Transverse colon (tissue), 4 donors: ENCODE measurements at regions not wholly inside any gene's neighbourhood (a gene's known extent, or its start where the extent isn't known, plus 50 kb on each side); places are given as distances from the start of the nearest gene placed in this dataset.

Experiments
- CTCF ChIP-seq, 5 experiments: fragments of 200-600 bp in 3 of 5; fragments of 450-650 bp in 2 of 5; sonication (generic) in 3 of 5; IDR thresholded peaks; 1 replicate in 2 of 5; 2 replicates in 3 of 5; pipeline ENCODE4 v1.5.1; 2016 to 2017; ENCODE audit warnings: antibody characterized with exemption in 5 of 5, inconsistent platforms in 3 of 5, mild to moderate bottlenecking in 2 of 5, moderate library complexity in 1 of 5
- POLR2A ChIP-seq: fragments of 450-650 bp; IDR thresholded peaks from one replicate; pipeline ENCODE4 v1.6.1; 2016; ENCODE audit warnings: antibody characterized with exemption, mild to moderate bottlenecking, moderate library complexity
- POLR2AphosphoS5 ChIP-seq, 3 donors: sonication (generic); formaldehyde crosslinking; IDR thresholded peaks; one replicate each; pipeline ENCODE4 v1.6.1; 2016; ENCODE audit warnings: antibody characterized with exemption in 3 of 3

- TF ChIP-seq POLR2AphosphoS5 (IDR thresholded peaks at IDR 0.05): no peak
- no peak for TF ChIP-seq POLR2A
- TF ChIP-seq CTCF (IDR thresholded peaks at IDR 0.05): no peak
Measured at GRCh38 chr2:608711-609110, 68.5 kb downstream of the TMEM18 start.
